ENCODE measurements at regions not wholly inside any gene's neighbourhood (a gene's known extent, or its start where the extent isn't known, plus 50 kb on each side); places are given as distances from the start of the nearest gene placed in this dataset.

- TF ChIP-seq EP300 (conservative IDR thresholded peaks at IDR 0.05; ENCODE audit: poor library complexity, severe bottlenecking) (no peak), CTCF (IDR thresholded peaks at IDR 0.05; ENCODE audit: poor library complexity, severe bottlenecking) (no peak)
Observed at GRCh38 chr4:57475424-57475823, 365.2 kb upstream of the IGFBP7 start.
